Naive B cell (primary cell): ENCODE measurements at regions not wholly inside any gene's neighbourhood (a gene's known extent, or its start where the extent isn't known, plus 50 kb on each side); places are given as distances from the start of the nearest gene placed in this dataset.

Experiments used
- ATAC-seq, 2 donors: fragments of 150-1000 bp; cut with Tn5 transposase; 2 replicates each; pipeline ENCODE4 v1.10.0; 2021; ENCODE audit warnings: low read depth in 2 of 2, mild to moderate bottlenecking in 2 of 2, moderate library complexity in 2 of 2
- DNase-seq: peaks from one replicate; pipeline ENCODE4 v3.0.0; 2022
- H3K27ac Mint-ChIP-seq, 6 donors: one replicate each; pipeline ENCODE4 v1.8.0; 2020 to 2022; ENCODE audit warnings: mild to moderate bottlenecking in 6 of 6, mixed read lengths in 6 of 6, moderate library complexity in 5 of 6, inconsistent platforms in 2 of 6
- H3K27me3 Mint-ChIP-seq, 3 donors: one replicate each; pipeline ENCODE4 v1.8.0; 2021 to 2022; ENCODE audit warnings: mixed read lengths in 3 of 3, mild to moderate bottlenecking in 1 of 3
- H3K36me3 Mint-ChIP-seq, 2 donors: one replicate each; pipeline ENCODE4 v1.8.0; 2020 to 2022; ENCODE audit warnings: mixed read lengths in 2 of 2, inconsistent platforms in 1 of 2, mild to moderate bottlenecking in 1 of 2
- H3K4me1 Mint-ChIP-seq, 3 donors: one replicate each; pipeline ENCODE4 v1.8.0; 2020 to 2022; ENCODE audit warnings: mixed read lengths in 3 of 3, inconsistent platforms in 1 of 3, mild to moderate bottlenecking in 1 of 3, moderate library complexity in 1 of 3
- H3K4me3 Mint-ChIP-seq, 8 donors: one replicate each; pipeline ENCODE4 v1.8.0; 2020 to 2022; ENCODE audit warnings: mild to moderate bottlenecking in 8 of 8, mixed read lengths in 8 of 8, moderate library complexity in 8 of 8, inconsistent platforms in 2 of 8
- H3K9me3 Mint-ChIP-seq, 7 donors: one replicate each; pipeline ENCODE4 v1.8.0; 2020 to 2022; ENCODE audit warnings: mixed read lengths in 7 of 7, mild to moderate bottlenecking in 5 of 7, inconsistent platforms in 2 of 7, moderate library complexity in 1 of 7

DNA sequence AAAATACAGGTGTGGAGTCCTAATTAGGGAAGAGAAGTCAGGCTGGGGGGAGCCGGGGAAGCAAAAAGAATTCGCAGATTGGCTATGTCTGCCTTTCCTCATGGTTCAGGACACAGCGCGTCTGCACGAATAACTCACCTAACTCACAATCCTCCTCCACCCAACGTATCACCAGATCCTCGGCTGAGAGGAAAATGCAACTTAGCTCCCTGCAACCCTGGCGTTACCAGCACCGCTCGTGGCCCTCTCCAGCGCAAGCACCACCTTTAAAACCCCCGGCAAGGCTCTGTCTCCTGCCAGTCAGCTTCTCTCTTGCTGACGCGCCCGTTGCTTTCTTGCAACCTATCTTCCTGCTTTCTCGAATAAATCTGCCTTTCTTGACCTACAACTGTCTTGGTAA lies 49.8 kb upstream of the METRNL start:
- DNase-seq (no peak), ATAC-seq (no peak)
- H3K27ac Mint-ChIP-seq, result no peak overlapping the region
- peaks cover 0 to 5% (median 0%) of the 10 kb centered on the region in 3 donors for H3K4me1 Mint-ChIP-seq
- H3K36me3 Mint-ChIP-seq, result peaks cover 0 to 17% of the 10 kb centered on the region in 2 donors
- H3K4me3 Mint-ChIP-seq, result no peak overlapping the region
- H3K27me3 Mint-ChIP-seq, result no peaks in the 10 kb centered on the region
- H3K9me3 Mint-ChIP-seq, result no peaks in the 10 kb centered on the region
